Activated CD8-positive, alpha-beta T cell treated with anti-CD3 and anti-CD28 coated beads for 36 hours (primary cell): ENCODE measurements at regions not wholly inside any gene's neighbourhood (a gene's known extent, or its start where the extent isn't known, plus 50 kb on each side); places are given as distances from the start of the nearest gene placed in this dataset.
"Not testable (repeated sequence)": the region's sequence is repeated elsewhere in the genome, so short reads cannot be mapped to it uniquely, and the experiment has no call there.

ENCODE experiments used
- ATAC-seq: fragments of 200-7000 bp; cut with Tn5 transposase; one replicate; pipeline ENCODE4 v1.10.0; 2021; ENCODE audit warnings: mild to moderate bottlenecking, moderate library complexity
- CTCF ChIA-PET: fragments of 350-600 bp; sonication (Branson Sonifier 250); formaldehyde crosslinking; loops from one replicate; lab custom pipeline; 2021; ENCODE audit warnings: antibody characterized with exemption; lab: Charles Lee
- POLR2A ChIA-PET: fragments of 350-600 bp; sonication (Branson Sonifier 250); formaldehyde crosslinking; loops from one replicate; lab custom pipeline; 2021; ENCODE audit warnings: antibody characterized with exemption; lab: Charles Lee
- DNase-seq: peaks from one replicate; pipeline ENCODE4 v3.0.0-alpha.2; 2020
- H3K27ac Mint-ChIP-seq: one replicate; pipeline ENCODE4 v1.8.0; 2021; ENCODE audit warnings: mild to moderate bottlenecking, mixed read lengths
- H3K27me3 Mint-ChIP-seq: one replicate; pipeline ENCODE4 v1.8.0; 2021; ENCODE audit warnings: mixed read lengths
- H3K36me3 Mint-ChIP-seq: one replicate; pipeline ENCODE4 v1.8.0; 2021; ENCODE audit warnings: low read depth, mixed read lengths
- H3K4me1 Mint-ChIP-seq: one replicate; pipeline ENCODE4 v1.8.0; 2021; ENCODE audit warnings: low read depth, mixed read lengths
- H3K4me3 Mint-ChIP-seq: one replicate; pipeline ENCODE4 v1.8.0; 2021; ENCODE audit warnings: mild to moderate bottlenecking, moderate library complexity, mixed read lengths
- H3K9me3 Mint-ChIP-seq: one replicate; pipeline ENCODE4 v1.8.0; 2021; ENCODE audit warnings: mixed read lengths
- intact Hi-C: fragments of 100-400 bp; cut with micrococcal nuclease; formaldehyde crosslinking; loops from one replicate; pipeline ENCODE4 v1.10.0; 2022
- TF ChIP-seq, protein P1 (sequence below): fragments of 200-600 bp; IDR thresholded peaks from one replicate; pipeline ENCODE4 v1.8.0; 2022; ENCODE audit warnings: antibody characterized with exemption, mild to moderate bottlenecking

DNA sequence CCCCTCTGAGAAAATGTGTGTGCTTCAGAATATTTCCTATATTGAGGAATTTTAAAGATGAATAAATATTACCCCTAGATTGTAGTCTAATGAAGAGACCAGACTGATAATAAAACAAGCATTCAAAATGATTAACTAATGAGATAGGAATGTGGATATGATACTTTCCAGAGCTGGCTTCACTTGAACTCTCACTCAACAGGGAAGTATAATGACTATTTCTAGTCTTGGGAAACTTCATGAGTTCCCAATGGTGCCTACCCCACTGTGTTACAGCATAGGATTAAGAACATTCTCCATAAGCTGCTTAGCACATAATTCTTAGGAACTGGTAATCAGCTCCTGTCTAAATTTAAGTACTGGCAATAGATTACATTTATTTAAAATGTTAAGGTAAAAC lies 261.5 kb upstream of the ZNF385D start:
- CTCF ChIA-PET, result interaction anchor here (1.6 kb wide), 1 partner anchor 8 kb away, joined by 3 read pairs; no protein-coding TSS in a partner anchor
- H3K36me3 Mint-ChIP-seq, result no peaks in the 10 kb centered on the region
- POLR2A ChIA-PET, result no interaction called here
- intact Hi-C loops, result no loop called here
- peaks cover 2% of the 10 kb centered on the region for H3K9me3 Mint-ChIP-seq
- no peak overlapping the region for H3K4me3 Mint-ChIP-seq
- TF ChIP-seq, protein P1, sequence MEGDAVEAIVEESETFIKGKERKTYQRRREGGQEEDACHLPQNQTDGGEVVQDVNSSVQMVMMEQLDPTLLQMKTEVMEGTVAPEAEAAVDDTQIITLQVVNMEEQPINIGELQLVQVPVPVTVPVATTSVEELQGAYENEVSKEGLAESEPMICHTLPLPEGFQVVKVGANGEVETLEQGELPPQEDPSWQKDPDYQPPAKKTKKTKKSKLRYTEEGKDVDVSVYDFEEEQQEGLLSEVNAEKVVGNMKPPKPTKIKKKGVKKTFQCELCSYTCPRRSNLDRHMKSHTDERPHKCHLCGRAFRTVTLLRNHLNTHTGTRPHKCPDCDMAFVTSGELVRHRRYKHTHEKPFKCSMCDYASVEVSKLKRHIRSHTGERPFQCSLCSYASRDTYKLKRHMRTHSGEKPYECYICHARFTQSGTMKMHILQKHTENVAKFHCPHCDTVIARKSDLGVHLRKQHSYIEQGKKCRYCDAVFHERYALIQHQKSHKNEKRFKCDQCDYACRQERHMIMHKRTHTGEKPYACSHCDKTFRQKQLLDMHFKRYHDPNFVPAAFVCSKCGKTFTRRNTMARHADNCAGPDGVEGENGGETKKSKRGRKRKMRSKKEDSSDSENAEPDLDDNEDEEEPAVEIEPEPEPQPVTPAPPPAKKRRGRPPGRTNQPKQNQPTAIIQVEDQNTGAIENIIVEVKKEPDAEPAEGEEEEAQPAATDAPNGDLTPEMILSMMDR, result no peak
- no peak overlapping the region for H3K27ac Mint-ChIP-seq
- H3K4me1 Mint-ChIP-seq, result no peaks in the 10 kb centered on the region
- H3K27me3 Mint-ChIP-seq, result no peaks in the 10 kb centered on the region
- DNase-seq (no peak), ATAC-seq (no peak)

DNA sequence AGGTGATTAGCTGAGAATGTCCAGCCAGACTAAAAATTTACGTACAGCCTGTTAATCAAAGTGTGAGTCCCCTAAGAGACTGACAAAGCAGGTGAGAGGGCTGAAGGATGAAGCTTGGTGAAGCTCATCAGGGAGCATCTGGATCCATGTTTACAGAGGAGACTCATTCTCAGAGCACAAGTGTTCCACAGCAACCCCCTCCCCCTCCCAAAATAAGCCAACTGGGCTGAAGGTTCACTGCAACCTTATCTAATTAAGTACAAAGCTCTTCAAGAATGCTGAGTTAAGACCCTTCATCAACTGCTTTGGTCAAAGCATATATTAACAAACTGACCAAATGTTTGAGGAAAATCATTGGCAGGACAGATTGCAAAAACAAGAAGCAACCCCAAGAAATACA lies 262.6 kb upstream of the ZNF385D start:
- no peaks in the 10 kb centered on the region for H3K36me3 Mint-ChIP-seq
- ChIA-PET CTCF (interaction anchor here (1.6 kb wide), 1 partner anchor 9 kb away, joined by 3 read pairs; no protein-coding TSS in a partner anchor), POLR2A (no interaction called here)
- H3K4me1 Mint-ChIP-seq, result no peaks in the 10 kb centered on the region
- DNase-seq, result no peak
- H3K27ac Mint-ChIP-seq, result no peak overlapping the region
- intact Hi-C loops, result no loop called here
- no peak overlapping the region for H3K4me3 Mint-ChIP-seq
- no peak for ATAC-seq
- TF ChIP-seq, protein P1, result no peak
- H3K9me3 Mint-ChIP-seq, result peaks cover 2% of the 10 kb centered on the region
- no peaks in the 10 kb centered on the region for H3K27me3 Mint-ChIP-seq

DNA sequence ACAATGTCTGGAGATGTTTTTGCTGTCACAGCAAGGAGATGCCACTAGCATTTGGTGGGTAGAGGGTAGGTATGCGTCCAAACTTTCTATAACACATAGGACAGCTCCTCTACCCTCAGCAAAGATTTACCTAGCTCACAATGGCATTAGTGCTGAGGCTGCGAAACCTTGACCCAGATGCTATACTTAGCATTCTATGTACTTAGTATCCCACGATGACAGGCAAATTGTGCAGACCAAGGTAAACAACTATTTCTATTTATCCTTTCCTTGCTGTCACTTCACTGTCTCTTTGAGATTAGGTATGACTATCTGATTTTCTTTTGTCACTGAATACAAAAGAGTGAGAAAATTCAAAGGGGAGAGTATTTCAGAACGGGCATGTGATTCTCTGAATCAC lies 265.2 kb upstream of the ZNF385D start:
- ChIA-PET POLR2A (no interaction called here), CTCF (no interaction called here)
- H3K9me3 Mint-ChIP-seq, result peaks cover 2% of the 10 kb centered on the region
- no peaks in the 10 kb centered on the region for H3K36me3 Mint-ChIP-seq
- no peak overlapping the region for H3K27ac Mint-ChIP-seq
- H3K4me3 Mint-ChIP-seq, result no peak overlapping the region
- no peaks in the 10 kb centered on the region for H3K4me1 Mint-ChIP-seq
- DNase-seq (no peak), ATAC-seq (no peak)
- intact Hi-C loops, result no loop called here
- TF ChIP-seq, protein P1, result no peak
- H3K27me3 Mint-ChIP-seq, result no peaks in the 10 kb centered on the region

DNA sequence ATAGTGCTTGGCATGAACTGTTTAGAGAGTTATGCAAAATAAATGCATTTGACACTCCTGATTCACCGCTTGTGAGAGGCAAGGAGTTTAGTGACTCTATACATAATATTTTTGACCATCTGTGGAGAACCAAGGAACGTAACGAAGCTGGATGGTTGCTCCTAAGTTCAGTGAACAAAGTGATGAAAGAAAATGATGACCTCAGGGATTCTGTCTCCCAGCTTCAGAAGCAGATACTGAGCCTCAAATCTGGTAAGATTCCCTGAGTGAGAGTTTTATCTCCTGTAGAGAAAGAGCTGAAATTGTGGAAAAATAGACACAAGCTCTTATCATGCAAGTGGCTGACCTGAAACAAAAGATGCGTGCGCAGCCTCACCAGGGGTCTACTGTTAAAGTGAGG lies 273.6 kb upstream of the ZNF385D start:
- ATAC-seq, H3K36me3 Mint-ChIP-seq, H3K9me3 Mint-ChIP-seq, intact Hi-C loops, H3K4me1 Mint-ChIP-seq, H3K4me3 Mint-ChIP-seq, CTCF ChIA-PET, H3K27ac Mint-ChIP-seq, H3K27me3 Mint-ChIP-seq, POLR2A ChIA-PET, DNase-seq: not testable (repeated sequence)

DNA sequence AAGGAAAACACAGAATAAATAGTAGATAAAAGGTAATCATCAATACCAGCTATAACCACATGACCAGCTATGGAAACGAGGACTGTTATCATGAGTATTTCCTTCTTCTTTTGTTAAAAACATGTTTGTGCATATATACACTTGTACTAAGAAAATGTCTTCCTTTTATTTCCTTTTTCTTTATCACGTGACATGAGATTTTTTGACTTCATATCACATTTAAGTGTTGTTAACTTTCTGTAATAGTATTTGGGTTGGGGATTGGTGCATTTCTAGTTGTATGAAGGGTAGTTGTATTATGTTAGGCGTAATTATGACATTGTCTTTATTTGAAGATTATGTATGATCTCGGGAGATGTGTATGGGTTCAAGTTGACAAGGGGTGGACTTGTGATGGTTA lies 278.5 kb upstream of the ZNF385D start:
- no peak overlapping the region for H3K4me3 Mint-ChIP-seq
- TF ChIP-seq, protein P1, result no peak
- H3K4me1 Mint-ChIP-seq, result no peaks in the 10 kb centered on the region
- H3K27ac Mint-ChIP-seq, result no peak overlapping the region
- H3K27me3 Mint-ChIP-seq, result no peaks in the 10 kb centered on the region
- no peak for ATAC-seq
- POLR2A ChIA-PET, result no interaction called here
- intact Hi-C loops, result no loop called here
- DNase-seq, result no peak
- peaks cover 5% of the 10 kb centered on the region for H3K9me3 Mint-ChIP-seq
- CTCF ChIA-PET, result no interaction called here
- no peaks in the 10 kb centered on the region for H3K36me3 Mint-ChIP-seq

DNA sequence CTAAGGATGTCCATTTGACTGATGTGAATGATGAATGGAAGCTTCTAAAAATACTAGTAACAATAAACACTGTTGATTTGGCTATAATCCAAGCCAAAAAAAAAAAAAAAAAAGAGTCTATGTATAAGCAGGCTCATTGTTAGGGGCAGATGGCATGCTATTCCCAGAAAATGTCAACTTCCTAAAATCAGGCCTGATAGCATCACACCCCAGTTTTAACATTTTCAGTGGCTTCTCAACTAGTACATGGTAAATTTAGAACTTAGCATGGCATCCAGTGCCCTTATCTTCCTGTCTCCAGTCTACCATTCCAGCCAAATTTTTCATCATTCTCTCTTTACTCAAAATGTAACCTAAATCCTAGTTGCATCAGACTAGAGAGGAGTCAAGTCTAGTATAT lies 288.2 kb upstream of the ZNF385D start:
- CTCF ChIA-PET, result no interaction called here
- H3K27me3 Mint-ChIP-seq, result no peaks in the 10 kb centered on the region
- POLR2A ChIA-PET, result no interaction called here
- TF ChIP-seq, protein P1, result no peak
- no peak overlapping the region for H3K4me3 Mint-ChIP-seq
- ATAC-seq (no peak), DNase-seq (no peak)
- H3K4me1 Mint-ChIP-seq, result no peaks in the 10 kb centered on the region
- H3K36me3 Mint-ChIP-seq, result no peaks in the 10 kb centered on the region
- intact Hi-C loops, result no loop called here
- H3K27ac Mint-ChIP-seq, result no peak overlapping the region
- H3K9me3 Mint-ChIP-seq, result peaks cover 6% of the 10 kb centered on the region
